Panc1 (cell line): ENCODE measurements at regions not wholly inside any gene's neighbourhood (a gene's known extent, or its start where the extent isn't known, plus 50 kb on each side); places are given as distances from the start of the nearest gene placed in this dataset.
"Not testable (repeated sequence)": the region's sequence is repeated elsewhere in the genome, so short reads cannot be mapped to it uniquely, and the experiment has no call there.

ENCODE experiments used
- ATAC-seq: fragments of 200-7000 bp; cut with Tn5 transposase; 2 replicates; pipeline ENCODE4 v1.9.1; 2020; ENCODE audit warnings: mild to moderate bottlenecking, moderate library complexity
- BruUV-seq: library from RNA; stranded (reverse); fragments of 400-500 nt; replicated peaks from 2 replicates; lab custom pipeline; 2021; lab: Mats Ljungman, UMichigan
- CTCF ChIA-PET: fragments of 300-600 bp; sonication (Branson Sonifier 250); formaldehyde crosslinking; loops from one replicate; lab custom pipeline; 2022; ENCODE audit warnings: antibody characterized with exemption; lab: Charles Lee
- POLR2A ChIA-PET: fragments of 300-600 bp; sonication (Branson Sonifier 250); formaldehyde crosslinking; loops from one replicate; lab custom pipeline; 2022; ENCODE audit warnings: antibody characterized with exemption; lab: Charles Lee
- DNase-seq: peaks from one replicate; pipeline ENCODE4 v3.0.0-alpha.2; 2010; ENCODE audit warnings: low read depth, low spot score
- H3K27ac ChIP-seq: 2 replicates; pipeline ENCODE4 v1.5.1; 2011; ENCODE audit warnings: mild to moderate bottlenecking, low read length, inconsistent platforms
- H3K27me3 ChIP-seq: fragments of 200-500 bp; sonication (Bioruptor generic); 2 replicates; pipeline ENCODE4 v1.6.0; 2014; ENCODE audit warnings: low read length, inconsistent platforms; ENCODE audit not compliant: control insufficient read depth, insufficient read depth
- H3K36me3 ChIP-seq: fragments of 200-500 bp; sonication (Bioruptor generic); 2 replicates; pipeline ENCODE4 v1.5.1; 2014; ENCODE audit warnings: inconsistent platforms, mild to moderate bottlenecking, low read length, moderate library complexity; ENCODE audit not compliant: control insufficient read depth, insufficient read depth
- H3K4me1 ChIP-seq: 2 replicates; pipeline ENCODE4 v1.5.1; 2011; ENCODE audit warnings: inconsistent platforms, mild to moderate bottlenecking, low read length, moderate library complexity; ENCODE audit not compliant: control insufficient read depth, insufficient read depth
- H3K4me3 ChIP-seq, 2 experiments: 2 replicates each; pipeline ENCODE4 v1.5.1; 2011 to 2012; ENCODE audit warnings: low read depth in 2 of 2, low read length in 2 of 2, mild to moderate bottlenecking in 2 of 2, inconsistent platforms in 1 of 2, moderate library complexity in 1 of 2
- H3K9me3 ChIP-seq: fragments of 200-500 bp; sonication (Bioruptor generic); 2 replicates; pipeline ENCODE4 v1.5.1; 2014; ENCODE audit warnings: low read depth, mild to moderate bottlenecking, inconsistent platforms, low read length, moderate library complexity; ENCODE audit not compliant: control insufficient read depth, insufficient read depth
- CTCF ChIP-seq: fragments of 450-650 bp; IDR thresholded peaks from 2 replicates; pipeline ENCODE4 v1.5.1; 2017; ENCODE audit warnings: mild to moderate bottlenecking
- POLR2AphosphoS5 ChIP-seq: IDR thresholded peaks from 2 replicates; pipeline ENCODE4 v1.6.1; 2012; ENCODE audit warnings: mild to moderate bottlenecking, low read depth, low read length, moderate library complexity
- SIN3A ChIP-seq: IDR thresholded peaks from 2 replicates; pipeline ENCODE4 v1.6.1; 2012; ENCODE audit warnings: low read depth, mild to moderate bottlenecking, low read length, moderate library complexity, borderline replicate concordance; ENCODE audit not compliant: insufficient read depth
- TCF7L2 ChIP-seq: IDR thresholded peaks from 2 replicates; pipeline ENCODE4 v1.6.1; 2011; ENCODE audit warnings: mild to moderate bottlenecking, low read depth, low read length, inconsistent platforms
- in situ Hi-C: cut with HindIII; loops from 2 replicates; pipeline ENCODE4 v1.10.0; 2016; ENCODE audit warnings: low sequenced_read_pairs, low pct_unique_long_range_greater_than_20kb
- intact Hi-C: fragments of 100-400 bp; cut with micrococcal nuclease; formaldehyde crosslinking; loops from one replicate; pipeline ENCODE4 v1.10.0; 2022; ENCODE audit not compliant: unreplicated experiment

GRCh38 chr1:220966881-220967611 lies 87.8 kb downstream of the HLX start:
- Histone ChIP-seq H3K27ac (no peak overlapping the region), H3K27me3 (no peaks in the 10 kb centered on the region), H3K36me3 (no peaks in the 10 kb centered on the region), H3K4me1 (no peaks in the 10 kb centered on the region), H3K9me3 (no peaks in the 10 kb centered on the region), H3K4me3 (no peak overlapping the region)
- ATAC-seq (no peak), DNase-seq (no peak)
- POLR2A ChIA-PET, result no interaction called here
- CTCF ChIA-PET, result interaction anchor here (0.7 kb wide), 1 partner anchor 1765 kb away, joined by 3 read pairs; no protein-coding TSS in a partner anchor
- in situ Hi-C loops, result no loop called here
- intact Hi-C loops, result no loop called here
- no TSS peak for BruUV-seq
- TF ChIP-seq TCF7L2 (no peak), SIN3A (no peak)

GRCh38 chr1:220967911-220968310 lies 88.7 kb downstream of the HLX start:
- CTCF ChIA-PET, result no interaction called here
- no peaks in the 10 kb centered on the region for H3K36me3 ChIP-seq
- H3K4me1 ChIP-seq, result no peaks in the 10 kb centered on the region
- DNase-seq (no peak), ATAC-seq (no peak)
- H3K27me3 ChIP-seq, result no peaks in the 10 kb centered on the region
- H3K9me3 ChIP-seq, result no peaks in the 10 kb centered on the region
- POLR2A ChIA-PET, result no interaction called here
- intact Hi-C loops (no loop called here), in situ Hi-C loops (no loop called here)
- BruUV-seq, result no TSS peak
- no peak for TF ChIP-seq CTCF
- H3K4me3 ChIP-seq, result no peak overlapping the region
- no peak overlapping the region for H3K27ac ChIP-seq

GRCh38 chr1:220969281-220969680 lies 90.0 kb downstream of the HLX start:
- DNase-seq, result not testable (repeated sequence)

GRCh38 chr1:220970311-220970710 lies 91.1 kb downstream of the HLX start:
- DNase-seq (no peak), ATAC-seq (no peak)
- in situ Hi-C loops, result no loop called here
- TF ChIP-seq POLR2AphosphoS5, result no peak
- no peak for TF ChIP-seq CTCF
- H3K27ac ChIP-seq, result no peak overlapping the region
- no peak overlapping the region for H3K4me3 ChIP-seq
- BruUV-seq, result no TSS peak
- POLR2A ChIA-PET, result no interaction called here
- H3K36me3 ChIP-seq, result no peaks in the 10 kb centered on the region
- CTCF ChIA-PET, result no interaction called here
- H3K9me3 ChIP-seq, result no peaks in the 10 kb centered on the region
- no peaks in the 10 kb centered on the region for H3K4me1 ChIP-seq
- H3K27me3 ChIP-seq, result no peaks in the 10 kb centered on the region
- intact Hi-C loops, result no loop called here

More at GRCh38 chr1:220969281-220969680, 90.0 kb downstream of the HLX start:
- intact Hi-C loops, H3K36me3 ChIP-seq, H3K27ac ChIP-seq, H3K4me3 ChIP-seq, H3K4me1 ChIP-seq, POLR2A ChIA-PET, H3K9me3 ChIP-seq, BruUV-seq, in situ Hi-C loops, CTCF ChIA-PET, ATAC-seq, H3K27me3 ChIP-seq: not testable (repeated sequence)
